ENCODE measurements at regions not wholly inside any gene's neighbourhood (a gene's known extent, or its start where the extent isn't known, plus 50 kb on each side); places are given as distances from the start of the nearest gene placed in this dataset.

DNA sequence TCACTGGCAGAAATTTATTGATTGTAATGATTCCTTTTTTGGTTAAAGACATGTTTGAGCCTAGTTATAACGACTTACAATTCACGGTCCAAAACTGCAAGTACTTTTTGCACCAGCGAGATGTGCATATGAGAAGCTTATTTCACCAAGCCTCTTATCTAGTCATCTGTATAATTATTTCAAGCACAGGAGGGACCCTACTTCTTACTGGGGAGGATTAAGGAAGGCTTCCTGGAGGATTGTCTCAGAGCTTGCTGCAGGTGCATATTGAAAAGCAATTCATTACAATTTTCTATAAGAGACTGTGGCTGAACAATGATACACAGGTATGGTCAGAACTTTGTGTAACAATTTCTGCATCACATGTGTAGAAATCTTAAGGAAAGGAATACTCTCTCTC is 152.9 kb downstream of the CAND1 start:
- TF ChIP-seq, protein P1, sequence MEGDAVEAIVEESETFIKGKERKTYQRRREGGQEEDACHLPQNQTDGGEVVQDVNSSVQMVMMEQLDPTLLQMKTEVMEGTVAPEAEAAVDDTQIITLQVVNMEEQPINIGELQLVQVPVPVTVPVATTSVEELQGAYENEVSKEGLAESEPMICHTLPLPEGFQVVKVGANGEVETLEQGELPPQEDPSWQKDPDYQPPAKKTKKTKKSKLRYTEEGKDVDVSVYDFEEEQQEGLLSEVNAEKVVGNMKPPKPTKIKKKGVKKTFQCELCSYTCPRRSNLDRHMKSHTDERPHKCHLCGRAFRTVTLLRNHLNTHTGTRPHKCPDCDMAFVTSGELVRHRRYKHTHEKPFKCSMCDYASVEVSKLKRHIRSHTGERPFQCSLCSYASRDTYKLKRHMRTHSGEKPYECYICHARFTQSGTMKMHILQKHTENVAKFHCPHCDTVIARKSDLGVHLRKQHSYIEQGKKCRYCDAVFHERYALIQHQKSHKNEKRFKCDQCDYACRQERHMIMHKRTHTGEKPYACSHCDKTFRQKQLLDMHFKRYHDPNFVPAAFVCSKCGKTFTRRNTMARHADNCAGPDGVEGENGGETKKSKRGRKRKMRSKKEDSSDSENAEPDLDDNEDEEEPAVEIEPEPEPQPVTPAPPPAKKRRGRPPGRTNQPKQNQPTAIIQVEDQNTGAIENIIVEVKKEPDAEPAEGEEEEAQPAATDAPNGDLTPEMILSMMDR (conservative IDR thresholded peaks at IDR 0.05; ENCODE audit: low read depth, low read length), result no peak
- TF ChIP-seq RAD21 (IDR thresholded peaks at IDR 0.05; ENCODE audit: low read length), result no peak
- TF ChIP-seq POLR2A (IDR thresholded peaks at IDR 0.05; ENCODE audit: low read depth, low read length), result no peak
